ENCODE measurements at regions not wholly inside any gene's neighbourhood (a gene's known extent, or its start where the extent isn't known, plus 50 kb on each side); places are given as distances from the start of the nearest gene placed in this dataset.

GRCh38 chr7:35331730-35332678 is 78.1 kb upstream of the TBX20 start:
- DNase-seq: no peak

- DNase-seq: no peak
Measured at GRCh38 chr7:35329026-35329425, 75.1 kb upstream of the TBX20 start.

DNA sequence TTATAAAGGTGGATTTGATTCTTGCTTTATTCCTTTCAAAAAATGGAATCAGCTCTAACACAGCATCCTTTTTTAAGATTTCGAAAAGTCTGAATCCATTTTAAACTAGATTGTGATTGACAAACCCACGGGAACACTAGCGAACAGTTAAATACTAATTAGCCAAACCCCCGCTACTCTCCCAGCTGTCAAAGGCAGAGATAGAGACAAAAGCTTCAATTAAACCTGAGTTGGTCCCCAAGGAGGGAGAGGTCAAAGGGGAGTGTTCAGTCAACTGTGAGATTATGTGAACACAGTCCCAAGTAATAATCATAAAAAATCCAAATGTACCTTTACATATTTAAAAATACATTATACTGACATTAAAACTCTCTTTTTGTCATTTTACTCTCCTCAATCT is 65.7 kb upstream of the TBX20 start:
- DNase-seq: no peak

DNA sequence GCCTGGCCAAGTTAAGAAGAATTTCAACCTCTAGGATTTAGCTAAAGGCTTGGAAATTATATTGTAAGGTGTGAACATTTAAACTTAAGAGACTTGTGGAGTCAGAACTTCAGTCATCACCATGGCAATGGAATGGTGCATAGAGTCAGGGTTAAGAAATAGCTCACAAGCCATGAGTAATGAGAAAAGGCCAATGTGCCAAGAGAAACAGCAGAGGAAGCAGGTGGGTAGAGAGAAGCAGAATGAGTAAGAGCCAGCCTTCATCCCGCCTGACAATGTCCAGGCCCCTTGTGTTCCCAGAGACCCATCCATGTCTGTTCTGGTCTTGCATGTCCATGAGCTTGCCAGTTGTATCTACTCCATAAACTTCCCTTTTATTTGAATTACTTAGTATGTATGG is 62.6 kb upstream of the TBX20 start:
- no peak for DNase-seq

- DNase-seq: no peak
Measured at GRCh38 chr7:35315517-35315916, 61.6 kb upstream of the TBX20 start.

GRCh38 chr7:35314354-35314753 is 60.5 kb upstream of the TBX20 start:
- DNase-seq: no peak

DNA sequence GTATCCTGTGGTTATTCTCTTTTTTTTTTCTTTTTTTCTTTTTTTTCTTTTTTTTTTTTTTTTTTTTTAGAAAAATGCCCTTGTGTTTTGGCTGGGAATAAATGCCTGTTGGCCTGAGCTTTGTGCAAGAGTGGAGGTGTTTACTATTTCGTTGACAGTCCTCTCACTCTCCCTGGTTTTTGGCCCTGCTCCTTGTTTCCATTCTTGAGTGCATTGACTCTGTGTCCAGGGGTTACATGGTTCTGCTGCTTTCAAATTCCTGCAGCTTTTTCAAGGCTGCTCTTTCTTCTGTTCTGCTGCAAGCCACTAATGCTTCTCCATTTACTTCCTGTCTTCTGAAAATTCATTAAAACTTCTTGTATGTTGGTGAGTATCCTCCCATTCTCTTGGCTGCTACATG is 59.7 kb upstream of the TBX20 start:
- DNase-seq: no peak
